HCT116 (cell line): ENCODE measurements at regions not wholly inside any gene's neighbourhood (a gene's known extent, or its start where the extent isn't known, plus 50 kb on each side); places are given as distances from the start of the nearest gene placed in this dataset.

Experiments used
- ATAC-seq: fragments of 200-7000 bp; cut with Tn5 transposase; 2 replicates; pipeline ENCODE4 v1.9.1; 2020; ENCODE audit warnings: mild to moderate bottlenecking, moderate library complexity
- BruUV-seq: library from RNA; stranded (reverse); fragments of 400-500 nt; replicated peaks from 2 replicates; lab custom pipeline; 2021; lab: Mats Ljungman, UMichigan
- CTCF ChIA-PET: fragments of 300-600 bp; sonication (Branson Sonifier 250); formaldehyde crosslinking; loops from one replicate; lab custom pipeline; 2021; ENCODE audit warnings: antibody characterized with exemption; lab: Charles Lee
- POLR2A ChIA-PET: fragments of 300-600, 350-600 bp; sonication (Branson Sonifier 250); formaldehyde crosslinking; loops from one replicate; lab custom pipeline; 2021; ENCODE audit warnings: antibody characterized with exemption; lab: Charles Lee
- RAD21 ChIA-PET, 2 experiments: fragments of 300-600 bp; sonication (Branson Sonifier 250); formaldehyde crosslinking; loops; one replicate each; lab custom pipeline; 2023; ENCODE audit warnings: low total read pairs in 2 of 2; ENCODE audit not compliant: uncharacterized antibody in 2 of 2, unreplicated experiment in 2 of 2, low non-redundant PET in 1 of 2; lab: Charles Lee
- DNase-seq: peaks from one replicate; pipeline ENCODE4 v3.0.0-alpha.2; 2010; ENCODE audit warnings: low read depth, low spot score
- H2AFZ ChIP-seq: fragments of 200-600 bp; shearing (Covaris generic), sonication (generic); 2 replicates; pipeline ENCODE4 v1.6.1; 2017; ENCODE audit warnings: low read depth, mixed run types, mixed read lengths, antibody characterized with exemption, low read length; ENCODE audit not compliant: poor library complexity, severe bottlenecking
- H3K27ac ChIP-seq: 2 replicates; pipeline ENCODE4 v1.5.1; 2012; ENCODE audit warnings: low read depth, low read length
- H3K27me3 ChIP-seq: fragments of 200-600 bp; sonication (generic); 2 replicates; pipeline ENCODE4 v1.6.1; 2016; ENCODE audit warnings: mixed run types, low read length, mixed read lengths; ENCODE audit not compliant: insufficient read depth
- H3K36me3 ChIP-seq, 2 experiments: fragments of 200-500 bp in 1 of 2; fragments of 200-600 bp in 1 of 2; sonication (Bioruptor generic) in 1 of 2; sonication (generic) in 1 of 2; 2 replicates each; pipeline versions ENCODE4 v1.5.1 to v1.6.1; 2014 to 2016; ENCODE audit warnings: low read length in 2 of 2, inconsistent platforms in 1 of 2, mixed read lengths in 1 of 2, mixed run types in 1 of 2; ENCODE audit not compliant: insufficient read depth in 2 of 2, control insufficient read depth in 1 of 2
- H3K4me1 ChIP-seq, 2 experiments: fragments of 200-600 bp in 1 of 2; sonication (generic) in 1 of 2; 2 replicates each; pipeline versions ENCODE4 v1.5.1 to v1.6.1; 2012 to 2017; ENCODE audit warnings: low read length in 2 of 2, inconsistent platforms in 1 of 2, mild to moderate bottlenecking in 1 of 2, mixed read lengths in 1 of 2, mixed run types in 1 of 2, moderate library complexity in 1 of 2; ENCODE audit not compliant: insufficient read depth in 2 of 2, control insufficient read depth in 1 of 2
- H3K4me2 ChIP-seq: fragments of 200-600 bp; sonication (generic); 2 replicates; pipeline ENCODE4 v1.6.1; 2017; ENCODE audit warnings: mixed run types, low read length, mixed read lengths
- H3K4me3 ChIP-seq, 2 experiments: fragments of 200-600 bp in 1 of 2; sonication (generic) in 1 of 2; replicated peaks in 1 of 2; 2 replicates each; pipeline ENCODE4 v1.5.1; 2011 to 2016; ENCODE audit warnings: low read length in 2 of 2, control low read depth in 1 of 2, low read depth in 1 of 2, mild to moderate bottlenecking in 1 of 2, mixed read lengths in 1 of 2, mixed run types in 1 of 2
- H3K79me2 ChIP-seq: fragments of 200-600 bp; sonication (generic); 2 replicates; pipeline ENCODE4 v1.6.1; 2017; ENCODE audit warnings: mild to moderate bottlenecking, mixed run types, low read length, moderate library complexity, mixed read lengths; ENCODE audit not compliant: insufficient read depth
- H3K9ac ChIP-seq: fragments of 200-600 bp; sonication (generic); 2 replicates; pipeline ENCODE4 v1.6.1; 2016; ENCODE audit warnings: low read length, mixed read lengths
- H3K9me2 ChIP-seq: fragments of 200-600 bp; sonication (generic), shearing (Covaris generic); 2 replicates; pipeline ENCODE4 v1.6.1; 2017; ENCODE audit warnings: mixed run types, mild to moderate bottlenecking, moderate library complexity; ENCODE audit not compliant: insufficient read depth
- H3K9me3 ChIP-seq, 2 experiments: fragments of 200-500 bp in 1 of 2; fragments of 200-600 bp in 1 of 2; sonication (Bioruptor generic) in 1 of 2; sonication (generic) in 1 of 2; 2 replicates each; pipeline ENCODE4 v1.6.1; 2014 to 2017; ENCODE audit warnings: low read length in 2 of 2, mixed read lengths in 2 of 2, inconsistent platforms in 1 of 2, low read depth in 1 of 2, mild to moderate bottlenecking in 1 of 2, mixed run types in 1 of 2, moderate library complexity in 1 of 2; ENCODE audit not compliant: control insufficient read depth in 1 of 2, insufficient read depth in 1 of 2
- H4K20me1 ChIP-seq: fragments of 200-600 bp; sonication (generic), shearing (Covaris generic); 2 replicates; pipeline ENCODE4 v1.6.1; 2017; ENCODE audit warnings: mixed run types, mild to moderate bottlenecking, moderate library complexity; ENCODE audit not compliant: insufficient read depth
- ATF3 ChIP-seq: IDR thresholded peaks from 2 replicates; pipeline ENCODE4 v1.6.1; 2012
- EZH2 ChIP-seq: fragments of 200-600 bp; sonication (generic); IDR thresholded peaks from 2 replicates; pipeline ENCODE4 v1.6.1; 2017; ENCODE audit warnings: antibody characterized with exemption, mixed run types
- EZH2phosphoT487 ChIP-seq: fragments of 200-600 bp; IDR thresholded peaks from 2 replicates; pipeline ENCODE4 v1.6.1; 2018; ENCODE audit warnings: antibody characterized with exemption, borderline replicate concordance
- FOSL1 ChIP-seq: IDR thresholded peaks from 2 replicates; pipeline ENCODE4 v1.6.1; 2012; ENCODE audit warnings: low read depth
- POLR2A ChIP-seq: IDR thresholded peaks from 2 replicates; pipeline ENCODE4 v1.7.0; 2011; ENCODE audit warnings: borderline replicate concordance; ENCODE audit not compliant: insufficient read depth, insufficient read length; ENCODE audit errors: extremely low read depth
- REST ChIP-seq: IDR thresholded peaks from 2 replicates; pipeline ENCODE4 v1.6.1; 2012; ENCODE audit warnings: low read depth
- SIN3A ChIP-seq: IDR thresholded peaks from 2 replicates; pipeline ENCODE4 v1.6.1; 2012; ENCODE audit warnings: low read depth
- TCF7L2 ChIP-seq: IDR thresholded peaks from 2 replicates; pipeline ENCODE4 v1.7.0; 2011; ENCODE audit warnings: borderline replicate concordance, inconsistent platforms; ENCODE audit not compliant: insufficient read depth, insufficient read length; ENCODE audit errors: extremely low read depth
- ZNF274 ChIP-seq: fragments of 200-500 bp; sonication (Bioruptor generic); IDR thresholded peaks from 2 replicates; pipeline ENCODE4 v1.6.1; 2014; ENCODE audit warnings: mild to moderate bottlenecking, low read depth, low read length, inconsistent platforms
- intact Hi-C: fragments of 100-400 bp; cut with micrococcal nuclease; formaldehyde crosslinking; loops from 2 replicates; pipeline ENCODE4 v1.10.0; 2022

- no peak for TF ChIP-seq REST
- no peak for TF ChIP-seq POLR2A
- TF ChIP-seq, all 23 proteins: peak for 0
Measured at GRCh38 chr12:41920355-41920754, 224.3 kb downstream of the GXYLT1 start (continued).

GRCh38 chr12:41919526-41920261 lies 225.0 kb downstream of the GXYLT1 start:
- H2AFZ ChIP-seq: no peak overlapping the region
- H3K27ac ChIP-seq: no peak overlapping the region
- H3K4me3 ChIP-seq: no peak overlapping the region
- POLR2A ChIA-PET: no interaction called here
- no TSS peak for BruUV-seq
- H3K9me3 ChIP-seq: no peaks in the 10 kb centered on the region
- intact Hi-C loops: no loop called here
- H3K27me3 ChIP-seq: no peaks in the 10 kb centered on the region
- no peak for DNase-seq
- CTCF ChIA-PET: interaction anchor here (1.4 kb wide), 1 partner anchor 16 kb away, joined by 3 read pairs; no protein-coding TSS in a partner anchor
- no peaks in the 10 kb centered on the region for H3K9me2 ChIP-seq
- no peaks in the 10 kb centered on the region for H3K36me3 ChIP-seq
- TF ChIP-seq TCF7L2 (no peak), EZH2 (no peak), SIN3A (no peak), FOSL1 (no peak), EZH2phosphoT487 (no peak), ATF3 (no peak), POLR2A (no peak), ZNF274 (no peak)
- no peaks in the 10 kb centered on the region for H4K20me1 ChIP-seq
- no peak overlapping the region for H3K4me2 ChIP-seq
- H3K9ac ChIP-seq: no peak overlapping the region
- RAD21 ChIA-PET: no interaction called here
- no peak for ATAC-seq
- H3K79me2 ChIP-seq: no peaks in the 10 kb centered on the region
- no peaks in the 10 kb centered on the region for H3K4me1 ChIP-seq
